Stimulated activated CD4-positive, alpha-beta T cell treated with anti-CD3 and anti-CD28 coated beads, Interleukin-4, amount 100 ng/mL, for 48 hours (primary cell): ENCODE measurements at regions not wholly inside any gene's neighbourhood (a gene's known extent, or its start where the extent isn't known, plus 50 kb on each side); places are given as distances from the start of the nearest gene placed in this dataset.
"Not testable (repeated sequence)": the region's sequence is repeated elsewhere in the genome, so short reads cannot be mapped to it uniquely, and the experiment has no call there.

Source experiments
- DNase-seq, 2 donors: peaks; one replicate each; pipeline ENCODE4 v3.0.0-alpha.2; 2020; ENCODE audit warnings: low read depth in 2 of 2

DNA sequence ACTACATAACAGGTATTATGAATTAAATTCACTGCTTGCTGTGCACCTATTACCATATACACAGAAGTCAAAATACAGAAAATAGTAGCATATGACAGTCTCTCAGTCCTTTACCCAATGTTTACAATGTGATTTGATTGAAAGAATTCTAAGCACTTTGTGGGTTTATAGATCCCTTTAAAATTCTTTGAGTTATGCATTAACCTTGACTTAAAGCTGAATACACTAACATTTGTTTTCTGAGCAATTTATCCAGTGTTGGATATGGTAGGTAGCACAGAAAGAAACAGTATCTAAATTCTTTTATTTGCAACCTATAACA, 230.8 kb upstream of the DDI1 start:
- DNase-seq = no peak

DNA sequence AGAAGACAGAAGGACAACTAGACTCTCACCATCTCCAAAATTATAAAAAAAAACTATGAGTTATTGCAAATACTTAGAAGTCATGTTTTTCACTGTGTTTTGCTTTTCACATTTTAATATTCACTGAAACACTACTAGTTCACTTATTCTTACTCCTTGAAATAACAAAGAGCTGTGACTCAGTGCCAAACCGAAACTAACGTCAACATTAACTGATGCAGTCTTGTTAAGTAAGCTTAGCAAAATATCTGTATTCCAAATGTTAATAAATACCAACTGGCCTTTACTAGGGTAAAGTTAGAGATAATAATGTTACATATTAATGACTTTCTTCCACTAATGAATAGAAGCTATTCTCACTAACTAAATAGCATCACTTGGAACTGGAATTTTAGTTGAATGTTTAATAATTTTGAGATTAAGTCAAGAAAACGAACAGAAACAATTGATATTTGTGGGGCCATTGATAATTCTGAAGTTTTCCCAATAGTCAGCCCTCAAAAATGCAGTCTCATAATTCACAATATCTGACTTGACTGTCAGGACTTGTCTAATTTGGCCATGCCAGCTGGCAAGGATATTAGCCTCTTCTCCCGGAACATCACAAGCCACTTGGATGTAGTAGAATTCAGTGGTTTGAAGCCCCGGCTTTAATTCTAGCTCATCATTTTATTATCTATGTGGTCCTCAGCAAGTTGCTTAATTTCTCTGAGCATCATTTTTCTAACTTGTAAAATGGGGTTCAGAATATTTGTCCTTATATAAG, 230.1 kb upstream of the DDI1 start:
- DNase-seq = no peak

DNA sequence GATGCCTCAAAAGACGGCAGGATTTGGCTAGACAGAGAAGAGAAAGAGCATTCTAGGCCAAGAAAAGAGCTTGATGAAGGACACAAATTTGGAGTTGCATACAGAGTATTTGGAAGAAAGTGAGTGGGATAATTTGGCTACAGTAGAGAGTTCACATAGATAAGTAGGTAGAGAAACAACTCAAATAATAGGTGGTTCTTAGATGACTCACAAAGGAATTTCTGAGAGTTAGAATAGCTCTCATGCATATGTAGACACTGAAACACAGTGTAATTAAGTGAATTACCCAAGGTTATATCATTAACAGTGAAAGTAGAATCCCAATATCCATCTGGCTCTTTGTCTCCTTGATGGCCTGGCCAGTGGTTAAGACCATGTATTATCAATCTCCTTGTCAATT, 228.6 kb upstream of the DDI1 start:
- DNase-seq = no peak

GRCh38 chr11:103808252-103808651, 228.2 kb upstream of the DDI1 start:
- no peak for DNase-seq

DNA sequence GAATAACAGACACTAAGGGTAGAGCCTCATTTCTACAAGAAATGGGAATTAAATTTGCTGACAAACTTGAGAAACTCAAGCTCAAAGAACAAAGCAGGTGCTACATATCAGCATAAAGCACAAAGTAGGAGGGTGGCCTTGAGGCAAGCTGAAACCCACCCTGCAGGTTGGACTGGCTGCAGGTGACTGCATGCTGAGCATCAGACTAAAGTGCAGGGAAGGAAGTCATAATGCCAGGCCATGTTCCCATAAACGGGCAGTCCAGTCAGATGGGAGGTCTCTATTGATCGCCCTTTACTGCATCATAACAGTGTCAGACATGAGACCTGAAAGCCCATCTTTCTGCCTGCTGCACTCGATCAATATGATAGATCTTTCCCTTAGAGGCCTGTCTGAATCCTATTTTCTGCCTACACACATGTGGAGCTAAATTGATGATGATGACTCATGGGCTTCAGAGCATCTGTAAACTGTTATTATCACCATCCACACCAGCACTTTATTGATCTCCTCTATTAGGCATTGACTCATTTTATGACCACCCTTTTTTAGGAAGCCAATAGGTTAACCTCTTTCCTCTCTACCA, 224.5 kb upstream of the DDI1 start:
- no peak for DNase-seq

DNA sequence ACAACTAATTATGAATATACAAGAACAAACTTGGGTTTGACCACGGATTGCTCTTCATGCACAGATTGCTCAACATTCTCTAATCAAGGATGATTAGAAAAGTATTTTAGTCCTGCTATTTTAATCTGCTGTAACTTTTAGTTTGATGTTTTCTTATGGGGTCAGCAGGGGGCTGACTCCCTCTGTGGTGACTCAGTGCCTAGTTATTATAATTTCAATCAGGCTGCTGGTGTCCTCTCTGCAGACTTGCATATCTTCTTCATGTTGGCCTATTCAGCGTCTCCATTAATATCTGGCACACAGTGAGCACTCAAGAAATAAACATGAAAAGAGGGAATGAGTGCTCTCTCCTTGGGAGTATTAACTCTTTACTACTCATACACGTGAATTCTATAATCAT, 223.8 kb upstream of the DDI1 start:
- no peak for DNase-seq

DNA sequence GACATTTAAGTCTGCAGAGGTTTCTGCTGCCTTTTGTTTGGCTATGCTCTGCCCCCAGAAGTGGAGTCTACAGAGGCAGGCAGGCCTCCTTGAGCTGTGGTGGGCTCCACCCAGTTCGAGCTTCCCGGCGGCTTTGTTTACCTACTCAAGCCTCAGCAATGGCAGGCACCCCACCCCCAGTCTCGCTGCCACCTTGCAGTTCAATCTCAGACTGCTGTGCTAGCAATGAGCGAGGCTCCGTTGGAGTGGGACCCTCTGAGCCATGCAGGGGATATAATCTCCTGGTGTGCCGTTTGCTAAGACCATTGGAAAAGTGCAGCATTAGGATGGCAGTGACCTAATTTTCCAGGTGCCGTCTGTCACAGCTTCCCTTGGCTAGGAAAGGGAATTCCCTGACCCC, 216.1 kb upstream of the DDI1 start:
- DNase-seq = not testable (repeated sequence)

DNA sequence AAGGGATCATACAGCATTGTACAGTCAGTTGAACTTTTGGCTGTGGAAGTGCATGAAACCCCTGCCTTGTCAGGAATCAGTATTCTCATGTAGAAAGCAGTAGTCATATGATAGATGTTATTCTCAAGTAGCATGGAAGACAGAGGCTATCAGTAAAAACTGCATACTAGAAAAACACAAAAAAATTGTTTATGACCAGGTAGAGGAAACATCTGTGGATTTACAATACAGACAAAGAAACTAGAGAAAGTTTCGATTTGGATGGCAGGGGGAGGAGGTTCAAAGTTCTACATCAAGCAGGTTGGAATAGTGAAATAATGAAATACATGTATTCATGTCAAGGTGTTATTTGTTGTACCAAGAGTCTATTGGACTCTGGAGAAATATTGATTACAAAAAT, 212.3 kb upstream of the DDI1 start:
- no peak for DNase-seq

- no peak for DNase-seq
Observed at GRCh38 chr11:103825469-103825868, 211.0 kb upstream of the DDI1 start.

DNA sequence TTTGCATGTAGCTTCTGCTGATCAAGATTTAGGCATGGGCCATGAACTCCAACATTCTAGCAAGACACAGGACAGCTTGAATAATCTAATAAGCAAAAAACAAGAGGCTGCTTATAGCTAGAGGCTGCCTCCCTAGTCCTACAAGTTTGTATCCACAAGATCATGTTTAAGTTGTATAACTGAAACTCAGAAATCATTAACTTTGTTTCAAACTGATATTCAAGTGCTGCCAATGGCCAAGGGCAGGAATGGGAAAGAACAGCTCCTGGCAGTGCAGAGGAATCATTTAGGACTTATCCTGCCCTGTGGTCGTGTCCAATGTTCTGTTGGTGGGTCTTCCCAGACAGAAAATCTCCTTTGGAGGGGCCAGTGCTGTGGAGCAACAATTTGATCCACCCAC, 209.6 kb upstream of the DDI1 start:
- DNase-seq = no peak

GRCh38 chr11:103829596-103829995, 206.8 kb upstream of the DDI1 start:
- no peak for DNase-seq

DNA sequence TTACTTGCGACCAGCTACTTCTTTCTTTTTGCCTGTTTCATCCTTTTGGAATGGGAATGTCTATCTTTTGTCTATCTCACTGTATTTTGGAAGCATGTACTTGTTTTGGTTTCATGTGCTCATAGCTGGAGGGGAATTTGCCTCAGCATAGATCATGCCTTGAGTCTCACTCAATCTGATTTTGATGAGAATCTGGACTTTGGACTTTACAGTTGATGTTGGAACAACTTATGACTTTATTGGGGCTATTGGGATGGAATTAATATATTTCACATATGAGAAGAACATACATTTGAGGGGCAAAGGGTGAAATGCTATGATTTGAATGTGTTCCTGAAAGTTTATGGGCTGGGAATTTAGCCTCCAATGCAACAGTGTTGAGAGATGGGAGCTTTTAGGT, 206.2 kb upstream of the DDI1 start:
- DNase-seq = no peak

GRCh38 chr11:103832762-103833161, 203.7 kb upstream of the DDI1 start:
- no peak for DNase-seq

- no peak for DNase-seq
Observed at GRCh38 chr11:103842191-103842590, 194.2 kb upstream of the DDI1 start.

DNA sequence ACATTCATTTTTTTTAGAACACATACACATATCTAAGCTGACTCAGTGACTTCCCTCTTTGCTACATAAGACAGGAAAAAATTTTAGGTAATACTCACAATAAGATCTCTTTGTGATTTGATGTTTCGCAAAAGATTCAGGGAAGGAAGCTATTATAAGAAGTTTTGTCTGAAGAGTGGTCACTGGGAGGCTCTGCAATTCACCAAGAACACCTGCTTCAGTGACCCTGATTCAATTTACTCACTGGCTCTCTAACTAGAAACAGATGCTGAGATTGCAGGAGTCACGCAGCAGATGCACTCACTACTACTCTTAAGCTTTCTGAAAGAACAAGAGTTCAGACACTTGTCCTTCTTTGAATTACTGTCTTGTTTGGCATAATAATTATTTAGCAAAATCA, 193.6 kb upstream of the DDI1 start:
- no peak for DNase-seq

- DNase-seq = no peak
Observed at GRCh38 chr11:103844327-103845215, 191.9 kb upstream of the DDI1 start.

- no peak for DNase-seq
Observed at GRCh38 chr11:103845331-103845730, 191.1 kb upstream of the DDI1 start.

DNA sequence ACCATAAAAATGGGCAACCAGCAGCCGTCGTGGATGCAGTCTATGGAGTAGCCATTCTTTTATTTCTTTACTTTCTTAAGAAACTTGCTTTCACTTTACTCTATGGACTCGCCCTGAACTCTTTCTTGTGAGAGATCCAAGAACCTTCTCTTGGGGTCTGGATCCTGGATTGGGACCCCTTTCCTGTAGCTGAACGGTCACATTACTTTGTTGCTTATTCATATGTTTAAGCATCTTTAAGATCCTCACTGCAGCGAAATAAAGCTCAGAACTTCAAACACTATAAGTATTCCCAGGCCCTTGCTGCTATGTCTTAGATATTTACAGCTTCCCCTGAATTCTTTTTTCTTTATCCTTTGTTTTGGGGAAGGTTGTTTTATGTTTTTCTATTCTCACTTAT, 187.8 kb upstream of the DDI1 start:
- no peak for DNase-seq

DNA sequence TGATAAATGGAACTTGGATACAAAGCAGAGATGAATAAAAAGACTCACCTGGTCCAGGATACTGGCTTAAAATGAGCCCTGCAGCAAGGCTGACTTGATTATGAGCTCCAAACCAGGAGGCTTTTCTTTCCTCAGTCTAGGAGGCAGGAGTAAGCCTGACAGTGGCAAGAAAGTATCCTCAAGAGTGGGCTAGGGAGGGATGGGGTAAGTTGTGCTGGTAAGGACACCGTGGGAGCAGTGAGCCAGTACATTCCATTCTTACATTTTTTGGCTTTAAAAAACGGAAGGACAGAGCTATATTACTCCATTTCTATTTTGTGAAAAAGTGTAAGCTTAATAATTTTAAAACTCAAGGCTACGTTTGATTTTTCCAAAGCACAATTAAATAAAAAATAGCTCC, 187.1 kb upstream of the DDI1 start:
- DNase-seq = no peak

- no peak for DNase-seq
Observed at GRCh38 chr11:103850419-103851165, 185.8 kb upstream of the DDI1 start.

DNA sequence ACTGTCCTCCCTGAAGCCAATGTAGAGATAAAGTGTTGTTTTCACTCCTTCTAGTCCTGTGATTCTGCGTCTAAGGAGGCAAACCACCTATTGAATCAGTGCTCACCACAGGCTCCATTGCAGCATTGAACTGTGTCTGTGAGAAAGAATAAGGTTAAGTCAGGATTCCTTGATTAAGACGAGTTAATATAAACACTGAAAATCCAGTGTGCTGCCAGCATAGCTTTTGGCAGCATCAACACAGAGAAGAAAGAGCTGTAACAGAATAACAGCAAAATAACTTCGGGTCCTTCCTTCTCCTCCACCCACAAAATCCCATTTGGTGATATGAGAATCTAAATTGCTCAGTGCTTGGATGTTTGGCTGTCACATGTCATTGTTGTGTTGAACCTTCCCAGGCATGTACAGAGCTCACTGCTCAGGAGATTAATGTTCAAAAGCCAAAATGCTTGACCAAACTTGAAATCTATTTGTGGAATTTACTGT, 185.2 kb upstream of the DDI1 start:
- DNase-seq = no peak
